ENCODE measurements at regions not wholly inside any gene's neighbourhood (a gene's known extent, or its start where the extent isn't known, plus 50 kb on each side); places are given as distances from the start of the nearest gene placed in this dataset.
"Not testable (repeated sequence)": the region's sequence is repeated elsewhere in the genome, so short reads cannot be mapped to it uniquely, and the experiment has no call there.

- Mint-ChIP-seq H3K4me3 (no peak overlapping the region), H3K4me1 (no peaks in the 10 kb centered on the region), H3K36me3 (no peaks in the 10 kb centered on the region), H3K27ac (no peak overlapping the region), H3K9me3 (no peaks in the 10 kb centered on the region)
- DNase-seq (ENCODE audit: low spot score in 2 of 2) (no peak), ATAC-seq (no peak)
These were observed 300.1 kb downstream of the HIVEP2 start for GRCh38 chr6:142644866-142645265.

GRCh38 chr6:142645663-142646062 lies 299.3 kb downstream of the HIVEP2 start:
- H3K27ac Mint-ChIP-seq, result no peak overlapping the region
- no peaks in the 10 kb centered on the region for H3K36me3 Mint-ChIP-seq
- DNase-seq (ENCODE audit: low spot score in 2 of 2), result no peak

GRCh38 chr6:142647449-142648035 lies 297.4 kb downstream of the HIVEP2 start:
- no peak overlapping the region for H3K27ac Mint-ChIP-seq
- H3K9me3 Mint-ChIP-seq, result no peaks in the 10 kb centered on the region
- ATAC-seq (no peak), DNase-seq (ENCODE audit: low spot score in 2 of 2) (no peak)
- H3K36me3 Mint-ChIP-seq, result no peaks in the 10 kb centered on the region
- no peaks in the 10 kb centered on the region for H3K4me1 Mint-ChIP-seq
- H3K4me3 Mint-ChIP-seq, result no peak overlapping the region

More at GRCh38 chr6:142645663-142646062, 299.3 kb downstream of the HIVEP2 start:
- Mint-ChIP-seq H3K9me3 (no peaks in the 10 kb centered on the region), H3K4me1 (no peaks in the 10 kb centered on the region), H3K4me3 (no peak overlapping the region)
- ATAC-seq, result no peak

- H3K9me3 Mint-ChIP-seq, result no peaks in the 10 kb centered on the region
- no peak overlapping the region for H3K27ac Mint-ChIP-seq
- no peaks in the 10 kb centered on the region for H3K36me3 Mint-ChIP-seq
- ATAC-seq (no peak), DNase-seq (ENCODE audit: low spot score in 2 of 2) (no peak)
- H3K4me3 Mint-ChIP-seq, result no peak overlapping the region
- no peaks in the 10 kb centered on the region for H3K4me1 Mint-ChIP-seq
These were observed 296.9 kb downstream of the HIVEP2 start for GRCh38 chr6:142648036-142648451.

- H3K36me3 Mint-ChIP-seq, result no peaks in the 10 kb centered on the region
- no peaks in the 10 kb centered on the region for H3K9me3 Mint-ChIP-seq
- no peaks in the 10 kb centered on the region for H3K4me1 Mint-ChIP-seq
- H3K4me3 Mint-ChIP-seq, result no peak overlapping the region
- no peak overlapping the region for H3K27ac Mint-ChIP-seq
- ATAC-seq (no peak), DNase-seq (ENCODE audit: low spot score in 2 of 2) (no peak)
These were observed 296.4 kb downstream of the HIVEP2 start for GRCh38 chr6:142648526-142648925.

- H3K4me1 Mint-ChIP-seq; H3K36me3 Mint-ChIP-seq; H3K27ac Mint-ChIP-seq; ATAC-seq; H3K9me3 Mint-ChIP-seq; H3K4me3 Mint-ChIP-seq; DNase-seq (ENCODE audit: low spot score in 2 of 2): not testable (repeated sequence)
These were observed 295.3 kb downstream of the HIVEP2 start for GRCh38 chr6:142649438-142650234.

- no peaks in the 10 kb centered on the region for H3K36me3 Mint-ChIP-seq
- DNase-seq (ENCODE audit: low spot score in 2 of 2) (no peak), ATAC-seq (no peak)
- H3K4me1 Mint-ChIP-seq, result no peaks in the 10 kb centered on the region
- H3K9me3 Mint-ChIP-seq, result no peaks in the 10 kb centered on the region
- no peak overlapping the region for H3K4me3 Mint-ChIP-seq
- no peak overlapping the region for H3K27ac Mint-ChIP-seq
These were observed 293.6 kb downstream of the HIVEP2 start for GRCh38 chr6:142651384-142651783.

GRCh38 chr6:142653710-142654420 lies 291.1 kb downstream of the HIVEP2 start:
- Mint-ChIP-seq H3K27ac (no peak overlapping the region), H3K36me3 (no peaks in the 10 kb centered on the region), H3K9me3 (no peaks in the 10 kb centered on the region), H3K4me1 (no peaks in the 10 kb centered on the region), H3K4me3 (no peak overlapping the region)
- no peak for ATAC-seq
- no peak for DNase-seq (ENCODE audit: low spot score in 2 of 2)

GRCh38 chr6:142659661-142660060 lies 285.3 kb downstream of the HIVEP2 start:
- no peak for ATAC-seq
- no peak for DNase-seq (ENCODE audit: low spot score in 2 of 2)
- Mint-ChIP-seq H3K27ac (no peak overlapping the region), H3K4me1 (no peaks in the 10 kb centered on the region), H3K4me3 (no peak overlapping the region), H3K9me3 (peaks cover 9% of the 10 kb centered on the region), H3K36me3 (no peaks in the 10 kb centered on the region)

GRCh38 chr6:142665393-142665792 lies 279.6 kb downstream of the HIVEP2 start:
- H3K36me3 Mint-ChIP-seq, result no peaks in the 10 kb centered on the region
- no peak overlapping the region for H3K4me3 Mint-ChIP-seq
- ATAC-seq (no peak), DNase-seq (ENCODE audit: low spot score in 2 of 2) (no peak)
- peaks cover 9% of the 10 kb centered on the region for H3K9me3 Mint-ChIP-seq
- H3K4me1 Mint-ChIP-seq, result no peaks in the 10 kb centered on the region
- no peak overlapping the region for H3K27ac Mint-ChIP-seq

- no peak overlapping the region for H3K4me3 Mint-ChIP-seq
- no peak overlapping the region for H3K27ac Mint-ChIP-seq
- DNase-seq (ENCODE audit: low spot score in 2 of 2), result no peak
- peaks cover 9% of the 10 kb centered on the region for H3K9me3 Mint-ChIP-seq
- no peaks in the 10 kb centered on the region for H3K4me1 Mint-ChIP-seq
- H3K36me3 Mint-ChIP-seq, result no peaks in the 10 kb centered on the region
- no peak for ATAC-seq
These were observed 278.3 kb downstream of the HIVEP2 start for GRCh38 chr6:142666599-142667185.

GRCh38 chr6:142669471-142670351 lies 275.3 kb downstream of the HIVEP2 start:
- H3K4me3 Mint-ChIP-seq, result no peak overlapping the region
- H3K4me1 Mint-ChIP-seq, result no peaks in the 10 kb centered on the region
- DNase-seq (ENCODE audit: low spot score in 2 of 2) (no peak), ATAC-seq (no peak)
- H3K36me3 Mint-ChIP-seq, result no peaks in the 10 kb centered on the region
- no peaks in the 10 kb centered on the region for H3K9me3 Mint-ChIP-seq
- H3K27ac Mint-ChIP-seq, result no peak overlapping the region

- Mint-ChIP-seq H3K9me3 (no peaks in the 10 kb centered on the region), H3K4me3 (no peak overlapping the region), H3K36me3 (no peaks in the 10 kb centered on the region), H3K4me1 (no peaks in the 10 kb centered on the region), H3K27ac (no peak overlapping the region)
- ATAC-seq (no peak), DNase-seq (ENCODE audit: low spot score in 2 of 2) (no peak)
These were observed 273.2 kb downstream of the HIVEP2 start for GRCh38 chr6:142671791-142672190.

- Mint-ChIP-seq H3K27ac (no peak overlapping the region), H3K4me3 (no peak overlapping the region), H3K9me3 (no peaks in the 10 kb centered on the region), H3K4me1 (peaks cover 5% of the 10 kb centered on the region), H3K36me3 (no peaks in the 10 kb centered on the region)
- ATAC-seq (no peak), DNase-seq (ENCODE audit: low spot score in 2 of 2) (no peak)
These were observed 269.5 kb downstream of the HIVEP2 start for GRCh38 chr6:142675517-142675916.

GRCh38 chr6:142676027-142676443 lies 268.9 kb downstream of the HIVEP2 start:
- DNase-seq (ENCODE audit: low spot score in 2 of 2) (no peak), ATAC-seq (no peak)
- peaks cover 5% of the 10 kb centered on the region for H3K4me1 Mint-ChIP-seq
- no peak overlapping the region for H3K27ac Mint-ChIP-seq
- H3K36me3 Mint-ChIP-seq, result no peaks in the 10 kb centered on the region
- H3K4me3 Mint-ChIP-seq, result no peak overlapping the region
- no peaks in the 10 kb centered on the region for H3K9me3 Mint-ChIP-seq
